Motor neuron (in vitro differentiated cells): ENCODE measurements at regions not wholly inside any gene's neighbourhood (a gene's known extent, or its start where the extent isn't known, plus 50 kb on each side); places are given as distances from the start of the nearest gene placed in this dataset.

Experiments used
- ATAC-seq, 8 experiments: fragments of 200-7000 bp; cut with Tn5 transposase; replicated peaks in 6 of 8; 2 replicates each; pipeline ENCODE4 v1.8.0; 2021; ENCODE audit warnings: mild to moderate bottlenecking in 8 of 8, moderate library complexity in 8 of 8
- H3K27ac ChIP-seq, 2 donors: fragments of 250-450 bp; sonication (Bioruptor Pico); 2 replicates each; pipeline ENCODE4 v1.9.0; 2021; ENCODE audit warnings: antibody characterized with exemption in 2 of 2, mild to moderate bottlenecking in 2 of 2, moderate library complexity in 1 of 2
- H3K4me1 ChIP-seq, 2 donors: fragments of 250-450 bp; sonication (Bioruptor Pico); replicated peaks in 1 of 2; 2 replicates each; pipeline ENCODE4 v1.6.1; 2021; ENCODE audit warnings: antibody characterized with exemption in 2 of 2, mild to moderate bottlenecking in 2 of 2, moderate library complexity in 1 of 2
- H3K4me3 ChIP-seq, 5 donors: fragments of 250-450 bp; sonication (Bioruptor Pico); 2 replicates each; pipeline ENCODE4 v1.9.0; 2021; ENCODE audit warnings: antibody characterized with exemption in 5 of 5, mild to moderate bottlenecking in 5 of 5, moderate library complexity in 4 of 5
- WGBS, 10 experiments: fragments of 450-650 bp; shearing (Covaris generic); methylation state at CpG; one replicate each; pipeline ENCODE4 v1.0.0; 2022; 5-methylcytosine and 5-hydroxymethylcytosine counted together
- in situ Hi-C, 9 experiments: fragments of 400-800 bp; cut with MboI; loops; one replicate each; pipeline ENCODE4 v1.15.0; 2021; ENCODE audit warnings: low sequenced_read_pairs in 9 of 9, low pct_unique_long_range_greater_than_20kb in 2 of 9; ENCODE audit not compliant: unreplicated experiment in 9 of 9

GRCh38 chr4:14452764-14453163, 549.5 kb upstream of the CPEB2 start:
- peak in 5 of 8 experiments; percentile 35 to 70 (median 53) for ATAC-seq
- H3K4me1 ChIP-seq = peaks cover 5 to 10% of the 10 kb centered on the region in 2 donors
- H3K4me3 ChIP-seq = no peak overlapping the region
- WGBS, 10 experiments = 7 to 60% (median 25%) methylated on average over 3 to 6 of the region's 6 CpGs
- H3K27ac ChIP-seq = no peak overlapping the region
- in situ Hi-C loops = no loop called here

- no peak for ATAC-seq
- in situ Hi-C loops = no loop called here
- Histone ChIP-seq H3K4me3 (no peak overlapping the region), H3K4me1 (peaks cover 0 to 3% of the 10 kb centered on the region in 2 donors), H3K27ac (no peak overlapping the region)
- 0 to 100% (median 92%) methylated on average over 1 to 2 of the region's 2 CpGs; no CpG with 5 or more reads in 1 of the 10 experiments for WGBS, 10 experiments
These were observed 543.8 kb upstream of the CPEB2 start for GRCh38 chr4:14458463-14458862.

GRCh38 chr4:14465057-14465456, 537.2 kb upstream of the CPEB2 start:
- in situ Hi-C loops = no loop called here
- WGBS, 10 experiments = 86 to 100% (median 100%) methylated on average over 1 of the region's 1 CpG; no CpG with 5 or more reads in 5 of the 10 experiments
- no peaks in the 10 kb centered on the region for H3K4me1 ChIP-seq
- ATAC-seq = no peak
- no peak overlapping the region for H3K4me3 ChIP-seq
- no peak overlapping the region for H3K27ac ChIP-seq

GRCh38 chr4:14465507-14465906, 536.8 kb upstream of the CPEB2 start:
- 11 to 100% (median 56%) methylated on average over 1 to 5 of the region's 5 CpGs; no CpG with 5 or more reads in 2 of the 10 experiments for WGBS, 10 experiments
- no peaks in the 10 kb centered on the region for H3K4me1 ChIP-seq
- no peak overlapping the region for H3K4me3 ChIP-seq
- in situ Hi-C loops = no loop called here
- H3K27ac ChIP-seq = no peak overlapping the region
- no peak for ATAC-seq

- whole genome bisulfite sequencing, 10 experiments = 62 to 100% (median 97%) methylated on average over 1 to 4 of the region's 5 CpGs; no CpG with 5 or more reads in 6 of the 10 experiments
- Histone ChIP-seq H3K4me1 (no peaks in the 10 kb centered on the region), H3K27ac (no peak overlapping the region), H3K4me3 (no peak overlapping the region)
- no peak for ATAC-seq
- in situ Hi-C loops = no loop called here
These were observed 523.8 kb upstream of the CPEB2 start for GRCh38 chr4:14478504-14478903.

- Histone ChIP-seq H3K4me3 (no peak overlapping the region), H3K4me1 (no peaks in the 10 kb centered on the region), H3K27ac (no peak overlapping the region)
- in situ Hi-C loops = no loop called here
- peak in 4 of 8 experiments; percentile 34 to 74 (median 50) for ATAC-seq
- WGBS, 10 experiments = 0 to 100% (median 79%) methylated on average over 1 of the region's 1 CpG
These were observed 505.9 kb upstream of the CPEB2 start for GRCh38 chr4:14496408-14496807.

GRCh38 chr4:14496969-14497368, 505.3 kb upstream of the CPEB2 start:
- Histone ChIP-seq H3K27ac (no peak overlapping the region), H3K4me1 (no peaks in the 10 kb centered on the region), H3K4me3 (no peak overlapping the region)
- no peak for ATAC-seq
- in situ Hi-C loops = no loop called here

GRCh38 chr4:14504162-14504561, 498.1 kb upstream of the CPEB2 start:
- in situ Hi-C loops = no loop called here
- Histone ChIP-seq H3K27ac (no peak overlapping the region), H3K4me3 (no peak overlapping the region), H3K4me1 (no peaks in the 10 kb centered on the region)
- ATAC-seq = no peak
- WGBS, 10 experiments = 10 to 90% (median 38%) methylated on average over 1 to 2 of the region's 2 CpGs; no CpG with 5 or more reads in 2 of the 10 experiments

- WGBS, 10 experiments = 28 to 100% (median 82%) methylated on average over 2 to 4 of the region's 4 CpGs; no CpG with 5 or more reads in 2 of the 10 experiments
- in situ Hi-C loops = no loop called here
- H3K4me3 ChIP-seq = no peak overlapping the region
- no peak for ATAC-seq
- no peak overlapping the region for H3K27ac ChIP-seq
- H3K4me1 ChIP-seq = no peaks in the 10 kb centered on the region
These were observed 488.8 kb upstream of the CPEB2 start for GRCh38 chr4:14513471-14513870.

- in situ Hi-C loops = no loop called here
- ATAC-seq = no peak
- WGBS, 10 experiments = 18 to 100% (median 74%) methylated on average over 1 to 2 of the region's 2 CpGs
- H3K4me3 ChIP-seq = no peak overlapping the region
- H3K27ac ChIP-seq = no peak overlapping the region
- no peaks in the 10 kb centered on the region for H3K4me1 ChIP-seq
These were observed 486.7 kb upstream of the CPEB2 start for GRCh38 chr4:14515556-14515955.

GRCh38 chr4:14518136-14518535, 484.1 kb upstream of the CPEB2 start:
- peak in 1 of 8 experiments; percentile 35 for ATAC-seq
- H3K4me1 ChIP-seq = no peaks in the 10 kb centered on the region
- no peak overlapping the region for H3K27ac ChIP-seq
- WGBS, 10 experiments = 0 to 65% (median 47%) methylated on average over 2 of the region's 2 CpGs; no CpG with 5 or more reads in 1 of the 10 experiments
- no peak overlapping the region for H3K4me3 ChIP-seq
- in situ Hi-C loops = no loop called here

- 0 to 100% (median 90%) methylated on average over 1 of the region's 1 CpG; no CpG with 5 or more reads in 2 of the 10 experiments for WGBS, 10 experiments
- ATAC-seq = peak in 2 of 8 experiments; percentile 48 to 87
- Histone ChIP-seq H3K4me1 (no peaks in the 10 kb centered on the region), H3K27ac (no peak overlapping the region), H3K4me3 (no peak overlapping the region)
- in situ Hi-C loops = no loop called here
These were observed 482.1 kb upstream of the CPEB2 start for GRCh38 chr4:14520171-14520570.

GRCh38 chr4:14524276-14524675, 478.0 kb upstream of the CPEB2 start:
- 17 to 100% (median 83%) methylated on average over 1 of the region's 1 CpG; no CpG with 5 or more reads in 5 of the 10 experiments for WGBS, 10 experiments
- in situ Hi-C loops = no loop called here
- Histone ChIP-seq H3K27ac (no peak overlapping the region), H3K4me1 (peaks cover 2 to 7% of the 10 kb centered on the region in 2 donors), H3K4me3 (no peak overlapping the region)
- no peak for ATAC-seq

- in situ Hi-C loops = no loop called here
- Histone ChIP-seq H3K4me1 (peaks cover 2 to 9% of the 10 kb centered on the region in 2 donors), H3K27ac (no peak overlapping the region), H3K4me3 (no peak overlapping the region)
- WGBS, 10 experiments = 5 to 100% (median 82%) methylated on average over 1 to 2 of the region's 2 CpGs; no CpG with 5 or more reads in 4 of the 10 experiments
- no peak for ATAC-seq
These were observed 473.4 kb upstream of the CPEB2 start for GRCh38 chr4:14528918-14529317.
